DMS53 treated with DMSO at 0.1 percent for 48 hours (cell line): ENCODE measurements at regions not wholly inside any gene's neighbourhood (a gene's known extent, or its start where the extent isn't known, plus 50 kb on each side); places are given as distances from the start of the nearest gene placed in this dataset.

Experiments
- DNase-seq: peaks from one replicate; lab custom pipeline; 2025; ENCODE audit not compliant: unreplicated experiment; lab: John Stamatoyannopoulos, UW

DNA sequence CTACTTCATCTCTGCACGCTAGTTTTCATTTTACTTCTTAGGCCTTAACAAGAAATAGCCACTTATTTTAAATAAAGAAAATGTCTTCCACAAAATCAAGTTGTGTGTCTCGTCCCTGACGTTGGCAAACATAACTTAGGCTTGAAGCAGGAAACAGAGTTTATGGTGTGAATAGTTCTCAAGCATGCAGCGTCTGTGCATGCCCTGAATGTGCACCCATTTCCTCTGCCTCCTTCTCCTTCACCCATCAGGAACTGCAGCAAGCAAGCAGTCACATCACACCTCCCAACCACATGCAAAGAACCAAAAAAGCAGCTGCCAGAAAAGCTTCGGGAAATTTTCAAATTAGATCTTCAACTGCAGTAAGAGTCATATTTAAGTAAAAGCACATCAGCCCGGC is 424.0 kb upstream of the IRX4 start:
- DNase-seq = no peak

DNA sequence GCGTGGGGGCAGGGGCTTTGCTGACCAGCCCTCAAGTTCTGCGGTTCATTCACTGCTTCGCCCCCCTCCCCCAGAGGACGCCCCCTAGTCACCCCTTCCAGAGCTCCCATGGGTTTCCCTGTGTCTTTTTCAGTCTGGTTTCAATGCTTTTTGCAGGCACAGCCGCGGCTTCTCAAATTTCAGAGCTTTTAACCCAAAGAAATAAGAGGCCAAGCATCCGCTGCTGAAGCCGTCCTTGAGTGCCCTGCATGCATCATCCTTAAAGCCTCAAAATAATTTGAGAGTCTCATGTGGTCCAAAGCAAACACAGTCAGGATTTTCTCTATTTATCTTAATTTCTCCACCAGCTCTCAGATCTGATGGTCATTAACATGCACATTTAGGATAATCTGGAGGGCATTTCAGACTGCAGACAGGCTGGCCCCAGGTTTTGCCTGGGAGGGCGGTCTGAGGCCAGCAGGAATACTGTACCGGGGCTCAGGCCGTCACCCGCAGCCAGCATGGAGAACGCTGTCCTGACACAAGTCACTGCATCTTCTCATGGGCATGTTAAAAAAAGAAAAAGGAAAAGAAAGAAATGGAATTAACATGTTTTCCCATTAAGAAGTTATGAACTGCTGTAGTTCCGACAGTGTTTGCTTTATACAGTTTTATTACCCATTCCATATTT is 420.8 kb upstream of the IRX4 start:
- no peak for DNase-seq

- DNase-seq = no peak
Observed at GRCh38 chr5:2302169-2302568, 419.4 kb upstream of the IRX4 start.

- no peak for DNase-seq
Observed at GRCh38 chr5:2300861-2301574, 418.3 kb upstream of the IRX4 start.

DNA sequence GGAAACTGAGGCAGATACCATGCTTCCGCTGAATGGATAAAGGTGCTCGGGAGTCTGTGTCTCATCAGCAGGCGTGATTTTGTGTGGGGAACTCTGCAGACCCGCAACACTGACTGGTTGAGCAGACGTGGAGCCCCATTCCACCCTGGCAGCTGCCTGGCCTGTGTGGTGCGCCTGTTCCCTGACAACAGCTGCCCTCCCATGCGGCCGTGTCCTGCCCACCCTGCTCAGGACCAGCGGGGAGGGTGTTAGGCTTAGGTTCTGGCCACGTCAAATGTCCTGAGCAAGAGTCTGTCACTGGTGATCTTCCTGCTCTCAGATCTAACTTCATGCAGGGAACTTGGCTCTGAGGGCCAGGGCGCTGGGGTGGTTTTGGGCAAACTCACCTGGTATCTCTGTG is 417.7 kb upstream of the IRX4 start:
- DNase-seq = no peak

GRCh38 chr5:2299388-2300220 is 416.9 kb upstream of the IRX4 start:
- no peak for DNase-seq

GRCh38 chr5:2298781-2299180 is 416.1 kb upstream of the IRX4 start:
- DNase-seq = no peak

- no peak for DNase-seq
Observed at GRCh38 chr5:2297991-2298390, 415.3 kb upstream of the IRX4 start.

DNA sequence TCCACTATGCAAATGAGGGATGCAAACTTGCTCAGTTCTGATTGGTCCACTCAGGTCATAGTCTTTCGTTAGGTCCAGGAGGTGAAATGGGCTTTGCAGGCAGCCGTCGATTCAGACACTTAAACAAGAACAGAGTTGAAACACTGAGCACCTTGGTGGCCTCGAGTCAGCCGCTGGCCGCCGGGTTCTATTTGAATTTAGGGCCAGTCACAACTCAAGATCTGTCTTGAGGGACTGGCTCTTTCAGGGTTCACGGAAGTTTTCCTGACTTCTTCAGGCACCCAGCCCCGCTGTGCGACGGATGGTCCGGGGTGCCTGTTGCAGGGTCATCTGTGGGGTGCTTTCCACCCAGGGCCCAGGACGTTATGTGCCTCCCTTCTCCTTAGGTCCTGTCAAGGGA is 412.8 kb upstream of the IRX4 start:
- no peak for DNase-seq

GRCh38 chr5:2293906-2294305 is 411.2 kb upstream of the IRX4 start:
- DNase-seq = no peak

- no peak for DNase-seq
Observed at GRCh38 chr5:2291146-2291840, 408.6 kb upstream of the IRX4 start.

GRCh38 chr5:2289380-2289779 is 406.7 kb upstream of the IRX4 start:
- DNase-seq = no peak

DNA sequence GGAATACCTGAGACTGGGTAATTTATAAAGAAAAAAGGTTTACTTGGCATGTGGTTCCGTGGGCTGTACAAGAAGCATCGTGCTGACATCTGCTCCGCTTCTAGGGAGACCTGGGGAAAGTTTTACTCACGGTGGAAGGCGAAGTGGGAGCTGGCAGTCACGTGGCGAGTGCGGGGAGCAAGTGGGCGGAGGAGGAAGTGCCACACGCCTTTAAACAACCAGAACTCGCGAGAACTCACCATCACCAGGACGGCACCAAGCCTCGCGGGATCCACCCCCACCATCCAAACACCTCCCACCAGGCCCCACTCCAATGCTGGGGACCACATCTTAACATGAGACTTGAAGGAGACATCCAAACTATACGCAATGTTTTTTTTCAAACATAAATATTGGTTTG is 406.2 kb upstream of the IRX4 start:
- no peak for DNase-seq

- no peak for DNase-seq
Observed at GRCh38 chr5:2288466-2288865, 405.7 kb upstream of the IRX4 start.

DNA sequence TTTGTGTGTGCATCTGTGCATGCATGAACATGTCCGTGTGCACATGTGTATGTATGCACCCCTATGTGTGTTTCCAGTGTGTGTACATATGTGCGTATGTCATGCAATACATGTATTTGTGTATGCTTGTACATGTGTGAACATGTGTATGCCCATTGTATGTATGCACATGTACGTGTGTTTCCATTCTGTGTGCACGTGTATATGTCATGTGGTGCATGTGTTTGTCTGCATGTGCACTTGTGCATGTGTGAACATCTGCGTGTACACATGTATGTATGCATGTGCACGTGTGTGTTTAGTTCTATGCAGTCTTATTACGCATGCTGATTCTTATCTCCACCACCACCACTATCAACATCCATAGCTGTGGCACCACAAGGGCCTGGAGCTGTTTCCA is 403.5 kb upstream of the IRX4 start:
- no peak for DNase-seq

DNA sequence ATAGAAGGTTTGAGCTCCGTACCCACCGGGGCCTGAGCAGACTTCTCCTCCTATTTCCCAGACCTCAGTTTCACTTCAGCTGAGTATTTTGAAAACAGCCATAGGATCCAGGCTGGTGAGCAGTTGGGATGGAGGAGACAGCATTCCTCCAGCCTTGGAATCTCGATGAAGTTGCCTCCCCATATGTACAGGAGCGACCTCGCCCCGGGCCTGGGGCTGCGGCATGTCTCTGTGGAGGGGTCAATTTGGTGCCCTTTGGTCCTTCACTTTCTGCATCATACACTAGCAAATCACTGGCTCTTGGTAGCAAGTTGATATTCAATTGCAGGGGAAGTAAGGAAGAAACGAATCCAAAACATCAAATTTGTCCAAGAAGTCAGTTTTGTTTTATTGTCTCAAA is 402.0 kb upstream of the IRX4 start:
- no peak for DNase-seq

GRCh38 chr5:2283481-2284045 is 400.8 kb upstream of the IRX4 start:
- no peak for DNase-seq

DNA sequence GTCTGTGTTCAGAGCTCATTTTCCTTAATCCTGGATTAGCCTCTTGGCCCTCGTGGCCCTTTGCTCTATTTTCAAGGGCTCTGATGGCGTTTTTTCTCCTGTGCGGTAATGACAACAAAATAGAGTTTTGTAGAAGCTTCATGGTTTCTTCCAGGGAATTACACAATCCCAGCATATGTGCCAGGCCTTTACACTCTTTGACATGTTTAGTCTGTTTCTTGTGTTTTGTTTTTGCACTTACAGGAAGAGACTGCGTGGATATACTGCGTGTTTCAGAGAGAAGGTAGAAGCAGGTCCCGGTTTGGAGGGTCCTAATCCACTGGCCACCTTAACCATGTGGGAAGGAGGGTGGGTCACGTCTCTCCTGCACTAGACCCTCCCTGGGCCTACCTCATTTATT is 400.2 kb upstream of the IRX4 start:
- DNase-seq = no peak

GRCh38 chr5:2282034-2282690 is 399.4 kb upstream of the IRX4 start:
- no peak for DNase-seq

DNA sequence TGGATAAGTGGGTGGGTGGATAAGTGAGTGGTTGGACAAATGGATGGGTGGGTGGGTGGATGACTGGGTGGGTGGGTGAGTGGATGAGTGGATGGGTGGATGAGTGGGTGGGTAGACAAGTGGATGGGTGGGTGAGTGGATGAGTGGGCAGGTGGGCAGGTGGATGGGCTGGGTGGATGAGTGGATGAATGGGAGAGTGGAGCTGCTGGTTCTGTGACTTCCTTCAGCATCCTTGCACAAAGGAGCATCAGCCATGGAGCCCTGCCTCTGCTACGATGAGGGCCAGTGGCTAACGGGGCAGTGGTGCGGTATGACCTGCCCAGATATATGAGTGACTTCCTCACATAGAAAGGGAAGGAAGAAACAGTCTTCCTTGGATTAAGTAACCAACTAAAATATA is 398.7 kb upstream of the IRX4 start:
- no peak for DNase-seq

DNA sequence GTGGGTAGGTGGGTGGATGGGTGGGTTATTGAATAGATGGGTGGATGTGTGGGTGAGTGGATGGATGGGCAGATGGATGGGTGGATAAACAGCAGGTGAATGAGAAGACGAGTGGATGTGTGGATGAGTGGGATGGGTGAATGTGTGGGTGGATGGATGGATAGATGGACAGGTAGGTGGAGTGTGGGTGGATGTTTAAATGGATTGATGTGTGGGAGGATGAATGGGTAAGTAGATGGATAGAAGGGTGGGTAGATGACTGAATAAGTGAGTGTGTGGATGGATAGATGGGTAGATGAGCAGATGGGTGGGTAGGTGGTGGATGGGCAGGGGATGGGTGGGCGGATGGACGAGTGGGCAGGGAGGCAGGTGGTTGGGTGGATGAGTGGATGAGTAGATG is 397.6 kb upstream of the IRX4 start:
- no peak for DNase-seq
